ENCODE measurements at regions not wholly inside any gene's neighbourhood (a gene's known extent, or its start where the extent isn't known, plus 50 kb on each side); places are given as distances from the start of the nearest gene placed in this dataset.

DNA sequence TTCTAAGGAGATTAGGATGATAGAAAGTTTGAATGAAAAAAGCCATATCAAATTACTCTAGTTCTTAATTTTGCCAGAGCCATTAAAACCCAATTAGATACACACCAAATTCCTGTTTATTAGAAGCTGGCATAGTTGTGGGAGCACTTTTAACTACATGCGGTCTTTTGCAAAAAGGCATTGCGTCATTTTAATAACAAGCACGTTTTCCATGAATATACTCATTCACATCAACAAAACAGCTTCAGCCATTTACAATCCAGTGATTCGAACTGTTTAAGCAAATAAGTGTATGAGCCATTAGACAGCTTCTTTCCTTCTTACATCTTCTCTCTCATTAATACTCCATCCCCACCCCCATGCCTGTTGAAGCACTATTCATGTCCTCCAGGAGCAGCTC is 109.5 kb upstream of the EOLA2 start:
- no peaks in the 10 kb centered on the region for H3K4me1 ChIP-seq (ENCODE audit: control insufficient read depth in 4 of 4, insufficient read depth in 4 of 4, low read length in 3 of 4)
- no peaks in the 10 kb centered on the region for H3K9me3 ChIP-seq (ENCODE audit: control insufficient read depth in 4 of 4, low read length in 3 of 4)
- TF ChIP-seq, protein P1, sequence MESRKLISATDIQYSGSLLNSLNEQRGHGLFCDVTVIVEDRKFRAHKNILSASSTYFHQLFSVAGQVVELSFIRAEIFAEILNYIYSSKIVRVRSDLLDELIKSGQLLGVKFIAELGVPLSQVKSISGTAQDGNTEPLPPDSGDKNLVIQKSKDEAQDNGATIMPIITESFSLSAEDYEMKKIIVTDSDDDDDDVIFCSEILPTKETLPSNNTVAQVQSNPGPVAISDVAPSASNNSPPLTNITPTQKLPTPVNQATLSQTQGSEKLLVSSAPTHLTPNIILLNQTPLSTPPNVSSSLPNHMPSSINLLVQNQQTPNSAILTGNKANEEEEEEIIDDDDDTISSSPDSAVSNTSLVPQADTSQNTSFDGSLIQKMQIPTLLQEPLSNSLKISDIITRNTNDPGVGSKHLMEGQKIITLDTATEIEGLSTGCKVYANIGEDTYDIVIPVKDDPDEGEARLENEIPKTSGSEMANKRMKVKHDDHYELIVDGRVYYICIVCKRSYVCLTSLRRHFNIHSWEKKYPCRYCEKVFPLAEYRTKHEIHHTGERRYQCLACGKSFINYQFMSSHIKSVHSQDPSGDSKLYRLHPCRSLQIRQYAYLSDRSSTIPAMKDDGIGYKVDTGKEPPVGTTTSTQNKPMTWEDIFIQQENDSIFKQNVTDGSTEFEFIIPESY (IDR thresholded peaks at IDR 0.05) = no peak
- no peak for TF ChIP-seq TAF1 (conservative IDR thresholded peaks at IDR 0.05)
- H3K4me3 ChIP-seq (ENCODE audit: low read depth in 1 of 3, low read length in 3 of 3) = no peak overlapping the region
- WGBS = 93% methylated on average over 4 of the region's 4 CpGs
- H3K27ac ChIP-seq (ENCODE audit: low read depth in 1 of 2, low read length in 2 of 2) = no peak overlapping the region
- H3K36me3 ChIP-seq (ENCODE audit: control insufficient read depth in 4 of 4, insufficient read depth in 3 of 4, low read depth in 1 of 4, low read length in 3 of 4) = no peaks in the 10 kb centered on the region
- H3K9ac ChIP-seq (ENCODE audit: low read depth in 1 of 2, low read length in 2 of 2) = no peak overlapping the region
- no peak for DNase-seq (ENCODE audit: low spot score)
- H3K27me3 ChIP-seq (ENCODE audit: control insufficient read depth in 4 of 4, insufficient read depth in 4 of 4, low read length in 3 of 4) = no peaks in the 10 kb centered on the region

DNA sequence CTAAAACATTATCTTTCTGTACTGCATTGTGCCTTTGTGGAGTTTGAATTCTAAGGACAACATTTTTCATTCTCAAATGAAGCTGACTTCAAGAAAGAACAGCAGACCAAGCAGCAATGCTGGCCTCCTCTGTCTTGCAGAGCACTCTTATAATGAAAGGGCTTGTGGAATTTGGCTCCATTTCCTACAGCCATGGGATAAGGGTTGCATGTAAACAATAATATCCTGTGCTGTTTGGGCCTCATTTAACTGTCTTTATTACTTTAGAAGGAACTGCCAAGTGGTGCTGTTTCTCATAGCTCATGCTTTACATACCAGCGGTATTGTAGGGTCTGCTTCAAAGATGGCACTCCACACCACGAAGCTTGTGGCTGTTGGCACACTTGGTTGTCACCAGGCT is 111.4 kb upstream of the EOLA2 start:
- Histone ChIP-seq H3K9me3 (ENCODE audit: control insufficient read depth in 4 of 4, low read length in 3 of 4) (no peaks in the 10 kb centered on the region), H3K4me1 (ENCODE audit: control insufficient read depth in 4 of 4, insufficient read depth in 4 of 4, low read length in 3 of 4) (no peaks in the 10 kb centered on the region), H3K4me3 (ENCODE audit: low read depth in 1 of 3, low read length in 3 of 3) (no peak overlapping the region), H3K27ac (ENCODE audit: low read depth in 1 of 2, low read length in 2 of 2) (no peak overlapping the region), H3K36me3 (ENCODE audit: control insufficient read depth in 4 of 4, insufficient read depth in 3 of 4, low read depth in 1 of 4, low read length in 3 of 4) (no peaks in the 10 kb centered on the region), H3K9ac (ENCODE audit: low read depth in 1 of 2, low read length in 2 of 2) (no peak overlapping the region), H3K27me3 (ENCODE audit: control insufficient read depth in 4 of 4, insufficient read depth in 4 of 4, low read length in 3 of 4) (no peaks in the 10 kb centered on the region)
- TF ChIP-seq RAD21 (IDR thresholded peaks at IDR 0.05) (peak in 1 of 2 donors; percentile 5), NR2F2 (IDR thresholded peaks at IDR 0.05) (no peak), GABPA (IDR thresholded peaks at IDR 0.05 in 1 of 2, conservative IDR thresholded peaks at IDR 0.05 in 1 of 2) (no peak)
- WGBS = 88% methylated on average over 2 of the region's 2 CpGs
- DNase-seq (ENCODE audit: low spot score) = no peak

DNA sequence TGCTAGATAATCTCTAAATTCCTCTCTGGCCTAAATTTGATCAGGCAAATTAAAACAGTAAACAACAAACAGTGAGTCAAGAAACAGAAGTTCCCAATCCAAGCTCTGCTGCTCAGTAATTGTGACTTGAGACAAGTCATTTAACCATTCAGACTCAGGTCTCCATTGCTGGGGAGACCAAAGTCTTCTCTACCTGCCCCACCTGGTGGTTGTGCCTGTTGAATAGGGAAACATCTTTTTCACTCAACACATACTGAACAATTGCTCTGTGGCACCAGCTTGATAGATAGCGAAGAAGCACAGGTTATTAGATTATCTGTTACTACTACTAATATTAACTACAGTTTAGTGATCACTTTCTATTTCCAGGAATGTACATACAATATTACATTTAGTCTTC is 112.1 kb upstream of the EOLA2 start:
- Histone ChIP-seq H3K9ac (ENCODE audit: low read depth in 1 of 2, low read length in 2 of 2) (no peak overlapping the region), H3K4me1 (ENCODE audit: control insufficient read depth in 4 of 4, insufficient read depth in 4 of 4, low read length in 3 of 4) (no peaks in the 10 kb centered on the region), H3K36me3 (ENCODE audit: control insufficient read depth in 4 of 4, insufficient read depth in 3 of 4, low read depth in 1 of 4, low read length in 3 of 4) (no peaks in the 10 kb centered on the region), H3K9me3 (ENCODE audit: control insufficient read depth in 4 of 4, low read length in 3 of 4) (no peaks in the 10 kb centered on the region), H3K27ac (ENCODE audit: low read depth in 1 of 2, low read length in 2 of 2) (no peak overlapping the region), H3K4me3 (ENCODE audit: low read depth in 1 of 3, low read length in 3 of 3) (no peak overlapping the region), H3K27me3 (ENCODE audit: control insufficient read depth in 4 of 4, insufficient read depth in 4 of 4, low read length in 3 of 4) (no peaks in the 10 kb centered on the region)
- 100% methylated on average over 1 of the region's 1 CpG for WGBS
- TF ChIP-seq RAD21 (IDR thresholded peaks at IDR 0.05) = peak in 1 of 2 donors; percentile 33
- no peak for TF ChIP-seq HNF4A (conservative IDR thresholded peaks at IDR 0.05)
- TF ChIP-seq YY1 (IDR thresholded peaks at IDR 0.05) = no peak
- DNase-seq (ENCODE audit: low spot score) = no peak

DNA sequence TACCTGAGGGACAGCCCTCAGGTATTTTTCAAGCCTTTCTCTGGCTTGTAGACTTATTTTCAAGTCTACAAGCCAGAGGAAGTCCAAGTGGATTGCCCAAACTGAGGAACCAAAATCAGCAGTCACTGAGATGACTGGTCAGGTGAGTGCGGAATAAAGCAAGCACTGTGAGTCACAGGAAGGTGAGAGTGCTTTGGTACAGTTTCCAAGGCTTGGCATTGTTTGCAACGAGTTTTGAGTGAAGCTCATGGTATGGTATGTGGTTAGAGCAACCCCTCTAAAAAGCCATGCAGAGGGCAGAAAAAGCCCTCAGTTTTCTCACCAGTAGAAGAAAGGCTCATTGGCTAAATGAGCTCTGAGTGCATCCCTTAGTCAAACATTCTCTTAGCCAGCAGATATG is 112.8 kb upstream of the EOLA2 start:
- Histone ChIP-seq H3K27ac (ENCODE audit: low read depth in 1 of 2, low read length in 2 of 2) (no peak overlapping the region), H3K36me3 (ENCODE audit: control insufficient read depth in 4 of 4, insufficient read depth in 3 of 4, low read depth in 1 of 4, low read length in 3 of 4) (no peaks in the 10 kb centered on the region), H3K4me3 (ENCODE audit: low read depth in 1 of 3, low read length in 3 of 3) (no peak overlapping the region), H3K27me3 (ENCODE audit: control insufficient read depth in 4 of 4, insufficient read depth in 4 of 4, low read length in 3 of 4) (no peaks in the 10 kb centered on the region), H3K4me1 (ENCODE audit: control insufficient read depth in 4 of 4, insufficient read depth in 4 of 4, low read length in 3 of 4) (no peaks in the 10 kb centered on the region), H3K9ac (ENCODE audit: low read depth in 1 of 2, low read length in 2 of 2) (no peak overlapping the region), H3K9me3 (ENCODE audit: control insufficient read depth in 4 of 4, low read length in 3 of 4) (no peaks in the 10 kb centered on the region)
- 69% methylated on average over 2 of the region's 2 CpGs for WGBS
- no peak for DNase-seq (ENCODE audit: low spot score)
- TF ChIP-seq HNF4G (IDR thresholded peaks at IDR 0.05) = no peak
- no peak for TF ChIP-seq FOXA2 (IDR thresholded peaks at IDR 0.05)
- TF ChIP-seq, protein P2, sequence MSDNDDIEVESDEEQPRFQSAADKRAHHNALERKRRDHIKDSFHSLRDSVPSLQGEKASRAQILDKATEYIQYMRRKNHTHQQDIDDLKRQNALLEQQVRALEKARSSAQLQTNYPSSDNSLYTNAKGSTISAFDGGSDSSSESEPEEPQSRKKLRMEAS (IDR thresholded peaks at IDR 0.05) = no peak
